NCI-H187 treated with DMSO at 0.1 percent for 48 hours (cell line): ENCODE measurements at regions not wholly inside any gene's neighbourhood (a gene's known extent, or its start where the extent isn't known, plus 50 kb on each side); places are given as distances from the start of the nearest gene placed in this dataset.

Source experiments
- DNase-seq: peaks from one replicate; lab custom pipeline; 2025; lab: John Stamatoyannopoulos, UW

GRCh38 chr1:87274851-87275250, 53.8 kb upstream of the LMO4 start:
- no peak for DNase-seq

GRCh38 chr1:87278825-87279535, 49.7 kb upstream of the LMO4 start:
- DNase-seq: no peak
